HG02759 (cell line): ENCODE measurements at regions not wholly inside any gene's neighbourhood (a gene's known extent, or its start where the extent isn't known, plus 50 kb on each side); places are given as distances from the start of the nearest gene placed in this dataset.

Experiments
- ATAC-seq: cut with Tn5 transposase; IDR thresholded peaks from one replicate; pipeline ENCODE4 v1.9.1; 2021; ENCODE audit warnings: mild to moderate bottlenecking, moderate library complexity; ENCODE audit not compliant: unreplicated experiment

GRCh38 chr6:135796643-135797305, 54.7 kb upstream of the PDE7B start:
- no peak for ATAC-seq

GRCh38 chr6:135797361-135797760, 54.1 kb upstream of the PDE7B start:
- no peak for ATAC-seq

- no peak for ATAC-seq
Observed at GRCh38 chr6:135798751-135799515, 52.6 kb upstream of the PDE7B start.
